ENCODE measurements at regions not wholly inside any gene's neighbourhood (a gene's known extent, or its start where the extent isn't known, plus 50 kb on each side); places are given as distances from the start of the nearest gene placed in this dataset.

DNA sequence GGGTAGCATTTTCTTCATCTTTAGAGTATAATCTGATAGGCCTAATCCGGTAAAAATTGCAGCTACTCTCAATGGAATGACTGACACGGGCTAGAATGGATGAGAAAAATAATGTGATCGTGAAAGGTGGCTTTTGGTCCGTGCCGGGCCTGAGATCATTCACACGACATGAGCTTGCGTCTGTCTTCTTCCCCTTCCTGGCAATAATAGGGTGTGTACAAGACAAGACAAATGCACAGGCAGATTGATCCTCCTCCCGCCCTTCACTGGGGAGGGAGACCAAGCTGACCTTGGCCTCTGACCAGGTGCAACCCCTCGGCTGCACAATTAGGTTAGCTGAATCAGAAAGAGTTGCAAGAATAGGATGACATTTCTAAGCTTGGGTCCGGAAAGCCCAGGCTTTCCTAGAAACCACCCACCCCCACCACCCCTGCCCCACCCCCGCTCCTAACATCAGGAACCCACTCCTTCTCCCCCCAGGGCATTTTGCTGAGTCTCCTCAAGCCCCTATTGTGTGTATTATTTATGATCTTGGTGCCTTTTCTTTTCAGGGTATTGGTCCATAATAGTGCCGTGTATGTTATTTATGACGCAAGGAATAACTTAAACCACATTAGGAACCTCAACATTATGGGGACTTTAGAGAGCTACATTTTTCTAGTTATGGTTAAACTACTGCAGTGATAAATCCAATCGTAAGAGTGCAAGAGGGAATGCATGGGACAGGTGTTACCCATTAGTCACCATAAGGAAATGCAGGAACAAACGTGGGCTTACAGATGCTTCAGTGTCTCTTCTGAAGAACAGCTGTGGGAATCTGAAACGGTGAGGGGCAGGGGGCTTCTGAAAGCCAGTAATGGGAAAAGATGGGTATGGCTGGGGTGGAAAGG lies 540.1 kb upstream of the PSMD7 start:
- WGBS: 85% methylated on average over 11 of the region's 16 CpGs
- no peak overlapping the region for H3K9ac ChIP-seq (ENCODE audit: low read length)
- H2AFZ ChIP-seq (ENCODE audit: low read depth, low read length): no peak overlapping the region
- DNase-seq: no peak
- no peak overlapping the region for H3K4ac ChIP-seq (ENCODE audit: low read depth in 1 of 2, low read length in 2 of 2)
- peaks cover 13% of the 10 kb centered on the region for H3K9me3 ChIP-seq (ENCODE audit: control insufficient read depth, low read length)
- no peak overlapping the region for H2BK120ac ChIP-seq (ENCODE audit: low read depth, low read length)
- no peak overlapping the region for H2AK5ac ChIP-seq (ENCODE audit: low read length, severe bottlenecking)
- no peak overlapping the region for H3K4me3 ChIP-seq (ENCODE audit: insufficient read depth in 1 of 2, low read depth in 1 of 2, low read length in 2 of 2)
- no peak overlapping the region for H2BK5ac ChIP-seq (ENCODE audit: low read depth, low read length, poor library complexity, severe bottlenecking)
- H3K4me2 ChIP-seq (ENCODE audit: low read length, poor library complexity, severe bottlenecking): no peak overlapping the region
- H3K23ac ChIP-seq (ENCODE audit: low read length in 2 of 2): no peak overlapping the region
- H3K14ac ChIP-seq (ENCODE audit: low read length in 2 of 2): no peak overlapping the region
- H3K27ac ChIP-seq (ENCODE audit: low read length, poor library complexity, severe bottlenecking): no peak overlapping the region
- H3K36me3 ChIP-seq (ENCODE audit: control insufficient read depth in 1 of 2, insufficient read depth in 2 of 2, low read depth in 1 of 2, low read length in 2 of 2): no peaks in the 10 kb centered on the region
- no peaks in the 10 kb centered on the region for H3K27me3 ChIP-seq (ENCODE audit: control insufficient read depth in 1 of 2, insufficient read depth in 1 of 2, low read length in 2 of 2)
- H3K79me1 ChIP-seq (replicated peaks; ENCODE audit: low read length, poor library complexity, severe bottlenecking): no peaks in the 10 kb centered on the region
- H2BK15ac ChIP-seq (ENCODE audit: low read depth, poor library complexity, severe bottlenecking): no peak overlapping the region
- no peak overlapping the region for H4K8ac ChIP-seq (ENCODE audit: low read length)
- no peak overlapping the region for H3K18ac ChIP-seq (ENCODE audit: low read depth in 1 of 2, low read length in 2 of 2)
- H2BK12ac ChIP-seq (ENCODE audit: low read length in 2 of 2): no peak overlapping the region
- no peaks in the 10 kb centered on the region for H3K4me1 ChIP-seq (ENCODE audit: control insufficient read depth, insufficient read depth, low read depth, low read length)
- H4K91ac ChIP-seq (ENCODE audit: low read length): no peak overlapping the region

DNA sequence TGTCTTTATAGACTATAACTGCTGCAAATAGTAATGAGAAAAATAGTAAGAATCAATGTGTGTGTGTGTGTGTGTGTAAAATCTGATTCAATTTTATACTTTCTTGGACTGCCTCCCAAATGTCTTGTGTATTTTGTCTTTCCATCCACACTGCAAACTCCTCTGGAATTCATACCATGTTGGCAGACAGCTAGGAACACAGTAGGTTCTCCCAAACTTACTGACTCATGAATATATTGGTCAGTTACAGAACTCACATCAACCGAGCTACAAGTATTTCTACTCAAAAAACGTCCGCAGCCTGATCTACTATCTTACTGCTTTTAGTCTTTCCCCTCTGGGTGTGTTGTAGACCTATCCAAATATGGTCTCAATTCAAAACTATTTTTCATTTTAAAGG lies 542.7 kb upstream of the PSMD7 start:
- Histone ChIP-seq H3K4me2 (ENCODE audit: low read length, poor library complexity, severe bottlenecking) (no peak overlapping the region), H3K4me3 (ENCODE audit: insufficient read depth in 1 of 2, low read depth in 1 of 2, low read length in 2 of 2) (no peak overlapping the region), H3K9ac (ENCODE audit: low read length) (no peak overlapping the region), H3K9me3 (ENCODE audit: control insufficient read depth, low read length) (peaks cover 4% of the 10 kb centered on the region), H2BK5ac (ENCODE audit: low read depth, low read length, poor library complexity, severe bottlenecking) (no peak overlapping the region), H4K91ac (ENCODE audit: low read length) (no peak overlapping the region), H3K27ac (ENCODE audit: low read length, poor library complexity, severe bottlenecking) (no peak overlapping the region), H3K79me1 (replicated peaks; ENCODE audit: low read length, poor library complexity, severe bottlenecking) (no peaks in the 10 kb centered on the region), H3K23ac (ENCODE audit: low read length in 2 of 2) (no peak overlapping the region), H3K4me1 (ENCODE audit: control insufficient read depth, insufficient read depth, low read depth, low read length) (no peaks in the 10 kb centered on the region), H2BK120ac (ENCODE audit: low read depth, low read length) (no peak overlapping the region), H3K14ac (ENCODE audit: low read length in 2 of 2) (no peak overlapping the region), H2BK12ac (ENCODE audit: low read length in 2 of 2) (no peak overlapping the region), H4K8ac (ENCODE audit: low read length) (no peak overlapping the region), H3K18ac (ENCODE audit: low read depth in 1 of 2, low read length in 2 of 2) (no peak overlapping the region), H3K27me3 (ENCODE audit: control insufficient read depth in 1 of 2, insufficient read depth in 1 of 2, low read length in 2 of 2) (no peaks in the 10 kb centered on the region), H2BK15ac (ENCODE audit: low read depth, poor library complexity, severe bottlenecking) (no peak overlapping the region), H2AK5ac (ENCODE audit: low read length, severe bottlenecking) (no peak overlapping the region), H3K36me3 (ENCODE audit: control insufficient read depth in 1 of 2, insufficient read depth in 2 of 2, low read depth in 1 of 2, low read length in 2 of 2) (no peaks in the 10 kb centered on the region), H2AFZ (ENCODE audit: low read depth, low read length) (no peak overlapping the region), H3K4ac (ENCODE audit: low read depth in 1 of 2, low read length in 2 of 2) (no peak overlapping the region)
- no peak for DNase-seq
- WGBS: 80% methylated on average over 1 of the region's 3 CpGs

DNA sequence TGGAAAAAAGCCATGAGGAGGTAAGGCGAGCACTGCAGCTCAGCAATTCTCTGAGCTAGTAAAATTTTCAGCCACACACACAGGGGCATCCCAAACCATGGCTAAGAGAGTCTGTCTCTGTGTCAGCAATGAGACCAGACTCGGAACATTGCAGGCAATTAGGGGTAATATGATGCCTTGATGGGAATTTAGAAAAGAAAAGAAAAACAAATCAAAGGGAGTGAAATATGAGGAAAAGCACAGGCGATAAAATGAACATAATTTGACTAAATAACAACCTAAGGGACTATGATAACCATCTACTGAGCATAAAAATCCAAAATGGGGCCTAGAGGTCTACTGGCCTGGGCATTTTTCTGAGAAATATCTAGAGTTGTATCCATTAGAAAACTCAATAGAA lies 546.0 kb upstream of the PSMD7 start:
- Histone ChIP-seq H3K9ac (ENCODE audit: low read length) (no peak overlapping the region), H2AK5ac (ENCODE audit: low read length, severe bottlenecking) (no peak overlapping the region), H2BK15ac (ENCODE audit: low read depth, poor library complexity, severe bottlenecking) (no peak overlapping the region), H3K9me3 (ENCODE audit: control insufficient read depth, low read length) (no peaks in the 10 kb centered on the region), H2BK12ac (ENCODE audit: low read length in 2 of 2) (no peak overlapping the region), H3K79me1 (replicated peaks; ENCODE audit: low read length, poor library complexity, severe bottlenecking) (no peaks in the 10 kb centered on the region), H3K4me2 (ENCODE audit: low read length, poor library complexity, severe bottlenecking) (no peak overlapping the region), H4K8ac (ENCODE audit: low read length) (no peak overlapping the region), H4K91ac (ENCODE audit: low read length) (no peak overlapping the region), H3K27me3 (ENCODE audit: control insufficient read depth in 1 of 2, insufficient read depth in 1 of 2, low read length in 2 of 2) (no peaks in the 10 kb centered on the region), H3K23ac (ENCODE audit: low read length in 2 of 2) (no peak overlapping the region), H3K4me3 (ENCODE audit: insufficient read depth in 1 of 2, low read depth in 1 of 2, low read length in 2 of 2) (no peak overlapping the region), H3K4me1 (ENCODE audit: control insufficient read depth, insufficient read depth, low read depth, low read length) (no peaks in the 10 kb centered on the region), H3K4ac (ENCODE audit: low read depth in 1 of 2, low read length in 2 of 2) (no peak overlapping the region), H2BK5ac (ENCODE audit: low read depth, low read length, poor library complexity, severe bottlenecking) (no peak overlapping the region), H3K27ac (ENCODE audit: low read length, poor library complexity, severe bottlenecking) (no peak overlapping the region), H2BK120ac (ENCODE audit: low read depth, low read length) (no peak overlapping the region), H2AFZ (ENCODE audit: low read depth, low read length) (no peak overlapping the region), H3K14ac (ENCODE audit: low read length in 2 of 2) (no peak overlapping the region), H3K36me3 (ENCODE audit: control insufficient read depth in 1 of 2, insufficient read depth in 2 of 2, low read depth in 1 of 2, low read length in 2 of 2) (no peaks in the 10 kb centered on the region), H3K18ac (ENCODE audit: low read depth in 1 of 2, low read length in 2 of 2) (no peak overlapping the region)
- no peak for DNase-seq
- WGBS: 50% methylated on average over 3 of the region's 3 CpGs

DNA sequence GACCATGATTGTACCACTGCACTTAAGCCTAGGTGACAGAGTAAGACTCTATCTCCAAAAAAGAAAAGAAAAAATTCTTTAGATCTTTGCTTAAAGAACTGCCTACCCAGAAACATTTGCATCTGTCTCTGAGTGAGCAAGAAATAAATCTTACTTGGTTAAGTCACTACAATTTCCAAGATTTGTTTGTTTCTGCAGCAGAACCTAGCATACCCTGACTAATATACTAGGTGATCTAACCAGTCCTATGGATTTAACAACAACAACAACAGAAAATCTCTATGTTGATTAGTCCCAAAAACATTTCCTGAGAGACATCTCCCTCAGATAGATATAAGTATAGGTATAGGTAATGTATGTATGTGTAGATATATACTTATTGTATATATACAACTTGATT lies 549.3 kb upstream of the PSMD7 start:
- Histone ChIP-seq H3K4me2 (ENCODE audit: low read length, poor library complexity, severe bottlenecking) (no peak overlapping the region), H3K36me3 (ENCODE audit: control insufficient read depth in 1 of 2, insufficient read depth in 2 of 2, low read depth in 1 of 2, low read length in 2 of 2) (no peaks in the 10 kb centered on the region), H3K79me1 (replicated peaks; ENCODE audit: low read length, poor library complexity, severe bottlenecking) (no peaks in the 10 kb centered on the region), H2AFZ (ENCODE audit: low read depth, low read length) (no peak overlapping the region), H3K9me3 (ENCODE audit: control insufficient read depth, low read length) (no peaks in the 10 kb centered on the region), H2BK12ac (ENCODE audit: low read length in 2 of 2) (no peak overlapping the region), H4K8ac (ENCODE audit: low read length) (no peak overlapping the region), H3K23ac (ENCODE audit: low read length in 2 of 2) (no peak overlapping the region), H3K4me3 (ENCODE audit: insufficient read depth in 1 of 2, low read depth in 1 of 2, low read length in 2 of 2) (no peak overlapping the region), H3K9ac (ENCODE audit: low read length) (no peak overlapping the region), H3K27me3 (ENCODE audit: control insufficient read depth in 1 of 2, insufficient read depth in 1 of 2, low read length in 2 of 2) (no peaks in the 10 kb centered on the region), H4K91ac (ENCODE audit: low read length) (no peak overlapping the region), H3K4ac (ENCODE audit: low read depth in 1 of 2, low read length in 2 of 2) (no peak overlapping the region), H2BK15ac (ENCODE audit: low read depth, poor library complexity, severe bottlenecking) (no peak overlapping the region), H3K18ac (ENCODE audit: low read depth in 1 of 2, low read length in 2 of 2) (no peak overlapping the region), H3K4me1 (ENCODE audit: control insufficient read depth, insufficient read depth, low read depth, low read length) (no peaks in the 10 kb centered on the region), H3K14ac (ENCODE audit: low read length in 2 of 2) (no peak overlapping the region), H2BK5ac (ENCODE audit: low read depth, low read length, poor library complexity, severe bottlenecking) (no peak overlapping the region), H2BK120ac (ENCODE audit: low read depth, low read length) (no peak overlapping the region), H2AK5ac (ENCODE audit: low read length, severe bottlenecking) (no peak overlapping the region), H3K27ac (ENCODE audit: low read length, poor library complexity, severe bottlenecking) (no peak overlapping the region)
- DNase-seq: no peak

All from mesenchymal stem cell (in vitro differentiated cells and primary cell).